Panc1 (cell line): ENCODE measurements at regions not wholly inside any gene's neighbourhood (a gene's known extent, or its start where the extent isn't known, plus 50 kb on each side); places are given as distances from the start of the nearest gene placed in this dataset.

Source experiments
- CTCF ChIP-seq: fragments of 450-650 bp; IDR thresholded peaks from 2 replicates; pipeline ENCODE4 v1.5.1; 2017; ENCODE audit warnings: mild to moderate bottlenecking
- POLR2AphosphoS5 ChIP-seq: IDR thresholded peaks from 2 replicates; pipeline ENCODE4 v1.6.1; 2012; ENCODE audit warnings: mild to moderate bottlenecking, low read depth, low read length, moderate library complexity
- REST ChIP-seq, 2 experiments: IDR thresholded peaks; 2 replicates each; pipeline ENCODE4 v1.6.1; 2011 to 2012; ENCODE audit warnings: low read depth in 2 of 2, control low read depth in 1 of 2, low read length in 1 of 2, mild to moderate bottlenecking in 1 of 2, moderate library complexity in 1 of 2; ENCODE audit not compliant: insufficient read depth in 1 of 2
- SIN3A ChIP-seq: IDR thresholded peaks from 2 replicates; pipeline ENCODE4 v1.6.1; 2012; ENCODE audit warnings: low read depth, mild to moderate bottlenecking, low read length, moderate library complexity, borderline replicate concordance; ENCODE audit not compliant: insufficient read depth
- TCF7L2 ChIP-seq: IDR thresholded peaks from 2 replicates; pipeline ENCODE4 v1.6.1; 2011; ENCODE audit warnings: mild to moderate bottlenecking, low read depth, low read length, inconsistent platforms

DNA sequence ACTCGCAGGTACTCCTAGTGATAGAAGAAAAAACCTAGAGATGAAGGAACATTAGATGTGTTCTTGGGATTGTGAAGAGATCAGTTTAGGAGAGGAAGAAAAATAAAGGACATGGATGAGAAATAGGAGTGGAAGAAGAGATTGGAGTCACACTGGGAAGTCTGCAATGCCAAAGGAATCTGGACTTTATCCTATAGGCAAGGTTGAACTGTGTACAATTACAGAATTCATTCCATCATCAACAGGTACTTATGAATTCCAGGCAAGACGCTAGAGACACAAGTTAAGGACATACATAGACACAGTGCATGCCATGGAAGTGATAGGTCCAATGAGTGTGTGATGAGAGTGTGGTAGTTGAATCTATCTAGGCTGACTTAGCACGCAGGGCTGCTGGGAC is 101.3 kb downstream of the EDN1 start:
- TF ChIP-seq CTCF (no peak), POLR2AphosphoS5 (no peak), SIN3A (no peak), REST (IDR thresholded peaks at IDR 0.05; ENCODE audit: insufficient read depth in 1 of 2, low read depth in 2 of 2, low read length in 1 of 2) (no peak), TCF7L2 (no peak)
